HG03571 (cell line): ENCODE measurements at regions not wholly inside any gene's neighbourhood (a gene's known extent, or its start where the extent isn't known, plus 50 kb on each side); places are given as distances from the start of the nearest gene placed in this dataset.

Source experiments
- ATAC-seq: cut with Tn5 transposase; IDR thresholded peaks from one replicate; pipeline ENCODE4 v1.9.1; 2021; ENCODE audit not compliant: unreplicated experiment

DNA sequence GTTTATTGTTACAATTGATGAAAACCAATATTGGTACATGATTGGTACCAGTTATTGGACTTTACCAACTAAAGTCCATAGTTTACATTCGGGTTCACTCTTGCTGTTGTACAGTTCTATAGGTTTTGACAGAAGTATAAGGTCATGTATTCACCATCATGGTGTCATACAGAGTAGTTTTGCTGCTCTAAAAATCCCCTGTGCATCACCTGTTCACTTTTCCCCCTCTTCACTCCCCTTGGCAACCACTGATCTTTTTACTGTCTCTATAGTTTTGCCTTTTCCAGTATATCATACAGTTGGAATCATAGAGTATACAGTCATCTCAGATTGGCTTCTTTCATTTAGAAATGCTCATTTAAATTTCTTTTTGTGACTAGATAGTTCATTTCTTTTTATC lies 51.2 kb upstream of the MED4 start:
- ATAC-seq: no peak
